HepG2 (cell line): ENCODE measurements at regions not wholly inside any gene's neighbourhood (a gene's known extent, or its start where the extent isn't known, plus 50 kb on each side); places are given as distances from the start of the nearest gene placed in this dataset.
"Not testable (repeated sequence)": the region's sequence is repeated elsewhere in the genome, so short reads cannot be mapped to it uniquely, and the experiment has no call there.

Experiments
- ATAC-seq: fragments of 200-7000 bp; cut with Tn5 transposase; 3 replicates; pipeline ENCODE4 v1.9.1; 2020; ENCODE audit warnings: mild to moderate bottlenecking, moderate library complexity
- BruUV-seq: library from RNA; stranded (reverse); fragments of 400-500 nt; replicated peaks from 2 replicates; lab custom pipeline; 2021; lab: Mats Ljungman, UMichigan
- CTCF ChIA-PET: fragments of 300-600 bp; formaldehyde crosslinking; extraction: SDS; loops from one replicate; lab custom pipeline; 2021; ENCODE audit warnings: low total read pairs, inconsistent platforms, low intra/inter-chr PET ratio; lab: Yijun Ruan, JAX
- POLR2A ChIA-PET: fragments of 350-600 bp; sonication (Branson Sonifier 250); formaldehyde crosslinking; loops from one replicate; lab custom pipeline; 2020; ENCODE audit warnings: antibody characterized with exemption, inconsistent platforms; lab: Yijun Ruan, JAX
- DNase-seq: peaks from one replicate; pipeline ENCODE4 v3.0.0-alpha.2; 2015; ENCODE audit warnings: low spot score
- FAIRE-seq: peaks from 3 replicates; lab custom pipeline; 2011; peaks lifted over from hg19 to GRCh38; lab: Jason Lieb, UNC
- H2AFZ ChIP-seq: one replicate; pipeline ENCODE4 v1.6.1; 2011; ENCODE audit warnings: low read length, inconsistent platforms
- H3K27ac ChIP-seq: fragments of 300-600 bp; 3 replicates; pipeline ENCODE4 v1.8.0; 2011; ENCODE audit warnings: mixed run types, mild to moderate bottlenecking, mixed read lengths, low read length, inconsistent platforms; ENCODE audit not compliant: insufficient read depth; ENCODE audit errors: extremely low read length
- H3K27me3 ChIP-seq, 2 experiments: fragments of 200-600 bp in 1 of 2; 2 replicates in 1 of 2; 3 replicates in 1 of 2; pipeline versions ENCODE4 v1.6.0 to v1.8.0; 2011; ENCODE audit warnings: low read length in 2 of 2, mild to moderate bottlenecking in 2 of 2, moderate library complexity in 2 of 2, inconsistent platforms in 1 of 2; ENCODE audit not compliant: insufficient read depth in 2 of 2, control insufficient read depth in 1 of 2
- H3K36me3 ChIP-seq, 2 experiments: fragments of 200-600 bp in 1 of 2; replicated peaks in 1 of 2; 2 replicates in 1 of 2; 3 replicates in 1 of 2; pipeline versions ENCODE4 v1.5.1 to v1.8.0; 2011; ENCODE audit warnings: low read length in 2 of 2, inconsistent platforms in 1 of 2; ENCODE audit not compliant: insufficient read depth in 2 of 2, control insufficient read depth in 1 of 2
- H3K4me1 ChIP-seq: 2 replicates; pipeline ENCODE4 v1.5.1; 2012; ENCODE audit warnings: low read length, inconsistent platforms; ENCODE audit not compliant: insufficient read depth
- H3K4me2 ChIP-seq: 2 replicates; pipeline ENCODE4 v1.6.0; 2011; ENCODE audit warnings: low read depth, low read length, inconsistent platforms
- H3K4me3 ChIP-seq, 3 experiments: fragments of 200-600 bp in 1 of 3; sonication (generic), shearing (Covaris generic) in 1 of 3; replicated peaks in 1 of 3; 2 replicates each; pipeline ENCODE4 v1.5.1; 2011 to 2016; ENCODE audit warnings: low read length in 3 of 3, inconsistent platforms in 2 of 3, low read depth in 2 of 3, mild to moderate bottlenecking in 2 of 3, control low read depth in 1 of 3, mixed read lengths in 1 of 3; ENCODE audit not compliant: insufficient read depth in 1 of 3
- H3K79me2 ChIP-seq: one replicate; pipeline ENCODE4 v1.6.1; 2011; ENCODE audit warnings: low read length, inconsistent platforms; ENCODE audit not compliant: insufficient read depth
- H3K9ac ChIP-seq: 2 replicates; pipeline ENCODE4 v1.6.0; 2011; ENCODE audit warnings: mild to moderate bottlenecking, low read depth, low read length, inconsistent platforms; ENCODE audit not compliant: insufficient read depth
- H3K9me3 ChIP-seq: 2 replicates; pipeline ENCODE4 v1.5.1; 2012; ENCODE audit warnings: mild to moderate bottlenecking, low read length
- H4K20me1 ChIP-seq: 2 replicates; pipeline ENCODE4 v1.6.0; 2011; ENCODE audit warnings: inconsistent platforms, mild to moderate bottlenecking, low read length, moderate library complexity; ENCODE audit not compliant: insufficient read depth
- IRF9 ChIP-seq: sonication (generic); formaldehyde crosslinking; IDR thresholded peaks from 2 replicates; pipeline ENCODE4 v1.8.0; 2022; ENCODE audit warnings: missing genetic modification reagents, mild to moderate bottlenecking, borderline replicate concordance
- NFIC ChIP-seq: IDR thresholded peaks from 2 replicates; pipeline ENCODE4 v1.6.1; 2012; ENCODE audit warnings: mild to moderate bottlenecking, low read length, inconsistent platforms
- ZNF564 ChIP-seq: sonication (generic); formaldehyde crosslinking; IDR thresholded peaks from 2 replicates; pipeline ENCODE4 v1.8.1; 2023; ENCODE audit warnings: mild to moderate bottlenecking, missing genetic modification reagents
- WGBS: methylation state at CpG from one replicate; pipeline ENCODE4 v1.1.6; 2017; ENCODE audit warnings: low lambda C conversion rate; 5-methylcytosine and 5-hydroxymethylcytosine counted together
- in situ Hi-C: cut with HindIII; loops from 2 replicates; pipeline ENCODE4 v1.10.0; 2017; ENCODE audit warnings: low pct_unique_long_range_greater_than_20kb; ENCODE audit not compliant: extremely low pct_ligation_motif_present
- intact Hi-C: fragments of 100-400 bp; cut with micrococcal nuclease; formaldehyde crosslinking; loops from one replicate; pipeline ENCODE4 v1.10.0; 2022; ENCODE audit not compliant: unreplicated experiment
- TF ChIP-seq, protein P1 (sequence below): sonication (generic); formaldehyde crosslinking; IDR thresholded peaks from 2 replicates; pipeline ENCODE4 v1.4.0; 2020; ENCODE audit warnings: mild to moderate bottlenecking, low read depth, missing genetic modification reagents

GRCh38 chr18:1094409-1094808 lies 189.7 kb downstream of the ADCYAP1 start (continued):
- TF ChIP-seq, protein P1, sequence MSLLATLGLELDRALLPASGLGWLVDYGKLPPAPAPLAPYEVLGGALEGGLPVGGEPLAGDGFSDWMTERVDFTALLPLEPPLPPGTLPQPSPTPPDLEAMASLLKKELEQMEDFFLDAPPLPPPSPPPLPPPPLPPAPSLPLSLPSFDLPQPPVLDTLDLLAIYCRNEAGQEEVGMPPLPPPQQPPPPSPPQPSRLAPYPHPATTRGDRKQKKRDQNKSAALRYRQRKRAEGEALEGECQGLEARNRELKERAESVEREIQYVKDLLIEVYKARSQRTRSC: no peak
- TF ChIP-seq IRF9 (CRISPR knock-in tag): no peak
- no peak for TF ChIP-seq NFIC
- no peak for TF ChIP-seq ZNF564 (CRISPR knock-in tag)

- H3K36me3 ChIP-seq, intact Hi-C loops, H2AFZ ChIP-seq, in situ Hi-C loops, H3K4me2 ChIP-seq, H3K4me1 ChIP-seq, H3K9me3 ChIP-seq, FAIRE-seq, DNase-seq, H3K9ac ChIP-seq, H4K20me1 ChIP-seq, H3K27ac ChIP-seq, ATAC-seq, H3K79me2 ChIP-seq, CTCF ChIA-PET, POLR2A ChIA-PET, H3K4me3 ChIP-seq, H3K27me3 ChIP-seq, BruUV-seq: not testable (repeated sequence)
- 47% methylated on average over 3 of the region's 51 CpGs for WGBS
These were observed 193.5 kb downstream of the ADCYAP1 start for GRCh38 chr18:1097991-1098735.
